GM12878 (cell line): ENCODE measurements at regions not wholly inside any gene's neighbourhood (a gene's known extent, or its start where the extent isn't known, plus 50 kb on each side); places are given as distances from the start of the nearest gene placed in this dataset.

Experiments used
- ASH2L ChIP-seq: fragments of 300-600, 200-600 bp; sonication (generic); IDR thresholded peaks from 2 replicates; pipeline ENCODE4 v1.6.1; 2017; ENCODE audit warnings: low read depth, mild to moderate bottlenecking, borderline replicate concordance
- CEBPB ChIP-seq, 2 experiments: fragments of 150-350 bp in 1 of 2; IDR thresholded peaks; 2 replicates each; pipeline ENCODE4 v1.6.1; 2012 to 2014; ENCODE audit warnings: low read depth in 2 of 2, low read length in 2 of 2, borderline replicate concordance in 1 of 2, inconsistent platforms in 1 of 2
- ETV6 ChIP-seq, 2 experiments: fragments of 450-650 bp in 1 of 2; IDR thresholded peaks in 1 of 2; conservative IDR thresholded peaks in 1 of 2; 2 replicates each; pipeline ENCODE4 v1.6.1; 2014; ENCODE audit warnings: antibody characterized with exemption in 1 of 2, borderline replicate concordance in 1 of 2, low read depth in 1 of 2, mild to moderate bottlenecking in 1 of 2, moderate library complexity in 1 of 2
- GATAD2B ChIP-seq: fragments of 450-650 bp; conservative IDR thresholded peaks from 2 replicates; pipeline ENCODE4 v1.6.1; 2017; ENCODE audit warnings: low read depth, mild to moderate bottlenecking, moderate library complexity
- HCFC1 ChIP-seq: fragments of 150-350 bp; IDR thresholded peaks from 2 replicates; pipeline ENCODE4 v1.6.1; 2014; ENCODE audit warnings: low read length
- NBN ChIP-seq: fragments of 450-650 bp; IDR thresholded peaks from 2 replicates; pipeline ENCODE4 v1.6.1; 2016
- RAD51 ChIP-seq: fragments of 450-650 bp; IDR thresholded peaks from 2 replicates; pipeline ENCODE4 v1.6.1; 2016; ENCODE audit warnings: moderate library complexity, mild to moderate bottlenecking, inconsistent platforms
- RUNX3 ChIP-seq: IDR thresholded peaks from 2 replicates; pipeline ENCODE4 v1.6.1; 2012; ENCODE audit warnings: low read length, inconsistent platforms
- TCF12 ChIP-seq: IDR thresholded peaks from 2 replicates; pipeline ENCODE4 v1.6.1; 2011; ENCODE audit warnings: low read depth, mild to moderate bottlenecking, low read length
- WRNIP1 ChIP-seq: IDR thresholded peaks from 2 replicates; pipeline ENCODE4 v1.6.1; 2011; ENCODE audit warnings: low read depth, low read length, improper control_type of control experiment, borderline replicate concordance
- TF ChIP-seq, protein P1 (sequence below): fragments of 450-650 bp; IDR thresholded peaks from 2 replicates; pipeline ENCODE4 v1.6.1; 2018; ENCODE audit warnings: borderline replicate concordance, mild to moderate bottlenecking; ENCODE audit not compliant: partially characterized antibody
- TF ChIP-seq, protein P2 (sequence below): fragments of 450-650 bp; IDR thresholded peaks from 2 replicates; pipeline ENCODE4 v1.6.1; 2017; ENCODE audit warnings: antibody characterized with exemption, mild to moderate bottlenecking, moderate library complexity

DNA sequence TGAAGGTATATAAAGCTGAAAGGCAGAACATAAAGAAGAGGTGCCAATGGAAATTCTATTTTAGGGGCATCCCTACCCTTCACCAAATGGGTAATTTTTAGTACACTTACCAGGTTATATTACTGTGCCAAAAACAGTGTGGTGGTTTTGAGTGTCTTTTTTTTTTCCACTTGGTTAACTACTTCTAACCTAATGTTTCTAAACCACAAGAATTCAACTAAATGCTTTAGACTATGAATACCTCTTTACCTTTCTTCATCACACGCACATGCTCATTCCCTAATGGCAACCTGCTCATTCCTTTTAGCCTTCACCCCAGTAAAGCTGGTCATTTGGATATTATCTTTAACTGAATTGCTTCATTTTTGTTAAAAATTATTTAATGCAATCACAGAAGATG, 215.6 kb downstream of the PIK3R1 start (continued):
- TF ChIP-seq WRNIP1 (no peak), ETV6 (conservative IDR thresholded peaks at IDR 0.05 in 1 of 2, IDR thresholded peaks at IDR 0.05 in 1 of 2; ENCODE audit: borderline replicate concordance in 1 of 2, low read depth in 1 of 2) (no peak), TCF12 (no peak), RAD51 (no peak), NBN (no peak), CEBPB (IDR thresholded peaks at IDR 0.05; ENCODE audit: borderline replicate concordance in 1 of 2, low read depth in 2 of 2, low read length in 2 of 2) (no peak), RUNX3 (peak; percentile 79), GATAD2B (no peak), ASH2L (no peak), HCFC1 (no peak)
- TF ChIP-seq, protein P1, sequence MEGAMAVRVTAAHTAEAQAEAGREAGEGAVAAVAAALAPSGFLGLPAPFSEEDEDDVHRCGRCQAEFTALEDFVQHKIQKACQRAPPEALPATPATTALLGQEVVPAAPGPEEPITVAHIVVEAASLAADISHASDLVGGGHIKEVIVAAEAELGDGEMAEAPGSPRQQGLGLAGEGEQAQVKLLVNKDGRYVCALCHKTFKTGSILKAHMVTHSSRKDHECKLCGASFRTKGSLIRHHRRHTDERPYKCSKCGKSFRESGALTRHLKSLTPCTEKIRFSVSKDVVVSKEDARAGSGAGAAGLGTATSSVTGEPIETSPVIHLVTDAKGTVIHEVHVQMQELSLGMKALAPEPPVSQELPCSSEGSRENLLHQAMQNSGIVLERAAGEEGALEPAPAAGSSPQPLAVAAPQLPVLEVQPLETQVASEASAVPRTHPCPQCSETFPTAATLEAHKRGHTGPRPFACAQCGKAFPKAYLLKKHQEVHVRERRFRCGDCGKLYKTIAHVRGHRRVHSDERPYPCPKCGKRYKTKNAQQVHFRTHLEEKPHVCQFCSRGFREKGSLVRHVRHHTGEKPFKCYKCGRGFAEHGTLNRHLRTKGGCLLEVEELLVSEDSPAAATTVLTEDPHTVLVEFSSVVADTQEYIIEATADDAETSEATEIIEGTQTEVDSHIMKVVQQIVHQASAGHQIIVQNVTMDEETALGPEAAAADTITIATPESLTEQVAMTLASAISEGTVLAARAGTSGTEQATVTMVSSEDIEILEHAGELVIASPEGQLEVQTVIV: no peak
- TF ChIP-seq, protein P2, sequence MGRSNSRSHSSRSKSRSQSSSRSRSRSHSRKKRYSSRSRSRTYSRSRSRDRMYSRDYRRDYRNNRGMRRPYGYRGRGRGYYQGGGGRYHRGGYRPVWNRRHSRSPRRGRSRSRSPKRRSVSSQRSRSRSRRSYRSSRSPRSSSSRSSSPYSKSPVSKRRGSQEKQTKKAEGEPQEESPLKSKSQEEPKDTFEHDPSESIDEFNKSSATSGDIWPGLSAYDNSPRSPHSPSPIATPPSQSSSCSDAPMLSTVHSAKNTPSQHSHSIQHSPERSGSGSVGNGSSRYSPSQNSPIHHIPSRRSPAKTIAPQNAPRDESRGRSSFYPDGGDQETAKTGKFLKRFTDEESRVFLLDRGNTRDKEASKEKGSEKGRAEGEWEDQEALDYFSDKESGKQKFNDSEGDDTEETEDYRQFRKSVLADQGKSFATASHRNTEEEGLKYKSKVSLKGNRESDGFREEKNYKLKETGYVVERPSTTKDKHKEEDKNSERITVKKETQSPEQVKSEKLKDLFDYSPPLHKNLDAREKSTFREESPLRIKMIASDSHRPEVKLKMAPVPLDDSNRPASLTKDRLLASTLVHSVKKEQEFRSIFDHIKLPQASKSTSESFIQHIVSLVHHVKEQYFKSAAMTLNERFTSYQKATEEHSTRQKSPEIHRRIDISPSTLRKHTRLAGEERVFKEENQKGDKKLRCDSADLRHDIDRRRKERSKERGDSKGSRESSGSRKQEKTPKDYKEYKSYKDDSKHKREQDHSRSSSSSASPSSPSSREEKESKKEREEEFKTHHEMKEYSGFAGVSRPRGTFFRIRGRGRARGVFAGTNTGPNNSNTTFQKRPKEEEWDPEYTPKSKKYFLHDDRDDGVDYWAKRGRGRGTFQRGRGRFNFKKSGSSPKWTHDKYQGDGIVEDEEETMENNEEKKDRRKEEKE: no peak
- TF ChIP-seq, all 136 proteins: peak for 8
